HepG2 (cell line): ENCODE measurements at regions not wholly inside any gene's neighbourhood (a gene's known extent, or its start where the extent isn't known, plus 50 kb on each side); places are given as distances from the start of the nearest gene placed in this dataset.

Experiments used
- EP300 ChIP-seq, 3 experiments: sonication (generic) in 1 of 3; formaldehyde crosslinking in 1 of 3; IDR thresholded peaks; 2 replicates each; pipeline versions ENCODE4 v1.5.1 to v1.6.1; 2011 to 2020; ENCODE audit warnings: low read depth in 2 of 3, low read length in 2 of 3, borderline replicate concordance in 1 of 3, improper control_type of control experiment in 1 of 3, mild to moderate bottlenecking in 1 of 3, missing genetic modification reagents in 1 of 3, moderate library complexity in 1 of 3
- HDAC2 ChIP-seq: sonication (generic); formaldehyde crosslinking; IDR thresholded peaks from 2 replicates; pipeline ENCODE4 v1.4.0; 2020; ENCODE audit warnings: missing genetic modification reagents
- HOXA3 ChIP-seq: sonication (generic); formaldehyde crosslinking; IDR thresholded peaks from 2 replicates; pipeline ENCODE4 v1.5.0; 2020; ENCODE audit warnings: missing genetic modification reagents
- SP2 ChIP-seq: sonication (generic); formaldehyde crosslinking; IDR thresholded peaks from 2 replicates; pipeline ENCODE4 v1.5.1; 2020; ENCODE audit warnings: mild to moderate bottlenecking, missing genetic modification reagents
- TF ChIP-seq, protein P1 (sequence below), 2 experiments: IDR thresholded peaks; 2 replicates each; pipeline ENCODE4 v1.6.1; 2011 to 2012; ENCODE audit warnings: low read length in 2 of 2, borderline replicate concordance in 1 of 2, low read depth in 1 of 2, mild to moderate bottlenecking in 1 of 2, moderate library complexity in 1 of 2

DNA sequence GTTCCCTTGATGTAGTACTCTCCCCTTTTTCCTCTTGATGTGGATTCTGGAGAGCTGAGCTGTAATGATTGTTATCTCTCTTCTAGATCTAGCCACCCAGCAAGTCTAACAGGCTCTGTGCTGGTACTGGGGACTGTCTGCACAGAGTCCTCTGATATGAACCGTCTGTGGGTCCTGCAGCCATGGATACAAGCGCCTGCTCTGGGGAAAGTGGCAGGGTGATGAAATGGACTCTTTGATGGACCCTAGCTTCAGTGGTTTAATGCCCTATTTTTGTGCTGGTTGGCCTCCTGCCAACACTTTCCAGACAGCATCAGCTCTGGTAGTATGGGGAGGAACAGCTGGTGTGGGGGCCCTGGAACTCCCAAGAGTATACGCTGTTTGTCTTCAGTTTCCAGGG is 216.3 kb downstream of the ADGRG6 start:
- TF ChIP-seq, protein P1, sequence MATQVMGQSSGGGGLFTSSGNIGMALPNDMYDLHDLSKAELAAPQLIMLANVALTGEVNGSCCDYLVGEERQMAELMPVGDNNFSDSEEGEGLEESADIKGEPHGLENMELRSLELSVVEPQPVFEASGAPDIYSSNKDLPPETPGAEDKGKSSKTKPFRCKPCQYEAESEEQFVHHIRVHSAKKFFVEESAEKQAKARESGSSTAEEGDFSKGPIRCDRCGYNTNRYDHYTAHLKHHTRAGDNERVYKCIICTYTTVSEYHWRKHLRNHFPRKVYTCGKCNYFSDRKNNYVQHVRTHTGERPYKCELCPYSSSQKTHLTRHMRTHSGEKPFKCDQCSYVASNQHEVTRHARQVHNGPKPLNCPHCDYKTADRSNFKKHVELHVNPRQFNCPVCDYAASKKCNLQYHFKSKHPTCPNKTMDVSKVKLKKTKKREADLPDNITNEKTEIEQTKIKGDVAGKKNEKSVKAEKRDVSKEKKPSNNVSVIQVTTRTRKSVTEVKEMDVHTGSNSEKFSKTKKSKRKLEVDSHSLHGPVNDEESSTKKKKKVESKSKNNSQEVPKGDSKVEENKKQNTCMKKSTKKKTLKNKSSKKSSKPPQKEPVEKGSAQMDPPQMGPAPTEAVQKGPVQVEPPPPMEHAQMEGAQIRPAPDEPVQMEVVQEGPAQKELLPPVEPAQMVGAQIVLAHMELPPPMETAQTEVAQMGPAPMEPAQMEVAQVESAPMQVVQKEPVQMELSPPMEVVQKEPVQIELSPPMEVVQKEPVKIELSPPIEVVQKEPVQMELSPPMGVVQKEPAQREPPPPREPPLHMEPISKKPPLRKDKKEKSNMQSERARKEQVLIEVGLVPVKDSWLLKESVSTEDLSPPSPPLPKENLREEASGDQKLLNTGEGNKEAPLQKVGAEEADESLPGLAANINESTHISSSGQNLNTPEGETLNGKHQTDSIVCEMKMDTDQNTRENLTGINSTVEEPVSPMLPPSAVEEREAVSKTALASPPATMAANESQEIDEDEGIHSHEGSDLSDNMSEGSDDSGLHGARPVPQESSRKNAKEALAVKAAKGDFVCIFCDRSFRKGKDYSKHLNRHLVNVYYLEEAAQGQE (IDR thresholded peaks at IDR 0.05; ENCODE audit: borderline replicate concordance in 1 of 2, low read depth in 1 of 2, low read length in 2 of 2), result no peak
- no peak for TF ChIP-seq HDAC2 (CRISPR knock-in tag)
- TF ChIP-seq SP2 (CRISPR knock-in tag), result no peak
- TF ChIP-seq EP300 (IDR thresholded peaks at IDR 0.05; ENCODE audit: low read depth in 2 of 2, low read length in 2 of 2), result no peak
- no peak for TF ChIP-seq EP300 (CRISPR knock-in tag; IDR thresholded peaks at IDR 0.05; ENCODE audit: borderline replicate concordance)
- no peak for TF ChIP-seq HOXA3
